G401 (cell line): ENCODE measurements at regions not wholly inside any gene's neighbourhood (a gene's known extent, or its start where the extent isn't known, plus 50 kb on each side); places are given as distances from the start of the nearest gene placed in this dataset.

Experiments
- DNase-seq: peaks from one replicate; pipeline ENCODE4 v3.0.0-alpha.2; 2015; ENCODE audit warnings: low spot score
- in situ Hi-C: cut with HindIII; loops from 2 replicates; pipeline ENCODE4 v1.10.0; 2016; ENCODE audit warnings: low sequenced_read_pairs, mixed read lengths

DNA sequence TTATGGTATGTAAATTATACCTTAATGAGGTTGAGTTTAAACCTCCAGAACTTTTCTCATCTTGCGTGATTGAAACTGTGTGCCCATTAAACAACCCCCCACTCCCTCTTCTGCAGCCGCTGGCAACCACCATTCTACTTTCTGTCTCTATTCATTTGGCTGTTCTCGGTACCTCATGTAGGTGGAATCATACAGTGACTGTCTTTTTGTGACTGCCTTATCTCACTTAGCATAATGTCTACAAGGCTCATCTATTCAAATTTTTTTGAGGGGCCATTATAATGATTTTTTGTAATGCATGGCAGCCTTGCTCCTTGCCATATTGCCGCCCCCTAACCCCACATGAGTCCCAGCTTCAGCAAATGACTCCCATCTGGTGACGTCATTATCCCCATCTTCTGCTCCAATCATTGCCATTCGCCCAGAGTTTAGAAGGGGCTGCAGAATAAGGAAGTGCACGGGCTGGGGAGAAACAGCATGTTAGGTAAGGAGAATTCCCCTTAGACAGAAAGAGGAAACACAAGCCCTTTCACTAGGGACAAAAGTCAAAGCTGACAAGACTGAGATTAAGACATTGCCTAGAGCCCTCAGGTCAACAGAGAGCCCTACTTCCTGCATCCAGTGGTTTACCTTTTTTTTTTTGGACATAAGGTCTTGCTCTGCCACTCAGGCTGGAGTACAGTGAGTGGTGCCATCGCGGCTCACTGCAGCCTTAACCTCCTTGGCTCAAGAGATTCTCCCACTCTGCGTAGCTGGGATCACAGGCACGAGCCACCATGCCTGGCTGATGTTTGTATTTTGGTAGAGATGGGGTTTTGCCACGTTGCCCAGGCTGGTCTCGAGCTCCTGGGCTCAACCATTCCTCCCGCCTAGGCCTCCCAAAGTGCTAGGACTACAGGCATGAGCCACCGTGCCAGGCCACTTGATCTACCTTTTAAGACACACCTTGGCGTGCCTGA lies 78.4 kb upstream of the ERRFI1 start:
- DNase-seq, result no peak
- in situ Hi-C loops, result no loop called here

DNA sequence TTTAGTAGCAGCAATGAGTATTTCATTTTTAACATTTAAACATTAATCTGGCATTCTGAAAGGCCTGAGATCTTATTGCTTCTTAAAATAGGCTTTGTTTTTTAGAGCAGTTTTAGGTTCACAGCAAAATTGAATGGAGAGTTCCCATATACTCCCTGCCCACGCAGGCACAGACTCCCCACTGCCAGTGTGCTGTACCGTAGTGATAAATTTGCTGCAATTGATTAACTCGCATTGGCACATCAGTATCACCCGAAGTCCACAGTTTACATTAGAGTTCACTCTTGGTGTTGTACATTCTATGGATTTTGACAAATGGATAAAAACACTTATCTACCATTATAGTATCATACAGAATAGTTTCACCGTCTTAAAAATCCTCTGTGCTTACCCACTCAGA lies 71.8 kb upstream of the ERRFI1 start:
- in situ Hi-C loops, result no loop called here
- DNase-seq, result no peak

DNA sequence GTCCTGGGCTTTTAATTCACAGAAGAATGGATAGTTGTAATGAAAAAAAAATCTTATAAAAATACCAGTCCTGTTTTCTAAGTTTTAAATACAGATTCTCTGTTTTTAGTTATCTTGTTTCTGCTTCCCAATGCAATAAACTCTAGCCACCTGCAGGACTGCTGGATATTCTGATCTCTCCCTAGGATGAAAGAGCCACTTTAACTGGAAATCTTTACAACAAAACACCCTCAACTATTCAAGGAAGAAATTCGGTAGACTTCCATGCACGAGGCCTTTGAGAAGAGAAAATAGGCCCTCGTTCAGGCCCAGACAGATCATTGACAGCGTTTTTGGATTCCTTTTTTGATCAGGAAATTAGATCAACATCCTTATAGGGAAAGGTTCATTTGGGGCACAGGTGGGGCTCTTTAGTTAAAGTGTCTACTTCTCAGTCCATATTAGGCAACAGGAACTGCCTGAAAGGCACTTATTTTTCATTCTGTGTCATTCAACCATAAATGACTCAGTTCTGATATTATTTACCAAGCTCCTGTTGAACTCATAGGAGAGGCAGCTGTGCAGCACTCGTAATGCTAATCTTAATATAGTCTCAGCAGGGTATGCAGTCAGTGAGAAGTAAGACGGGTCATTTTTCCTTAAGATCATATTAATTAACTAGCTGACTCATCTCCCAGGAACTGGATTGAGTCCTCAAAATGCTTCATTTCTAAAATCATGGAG lies 71.1 kb upstream of the ERRFI1 start:
- in situ Hi-C loops, result no loop called here
- peak; percentile 51 for DNase-seq

DNA sequence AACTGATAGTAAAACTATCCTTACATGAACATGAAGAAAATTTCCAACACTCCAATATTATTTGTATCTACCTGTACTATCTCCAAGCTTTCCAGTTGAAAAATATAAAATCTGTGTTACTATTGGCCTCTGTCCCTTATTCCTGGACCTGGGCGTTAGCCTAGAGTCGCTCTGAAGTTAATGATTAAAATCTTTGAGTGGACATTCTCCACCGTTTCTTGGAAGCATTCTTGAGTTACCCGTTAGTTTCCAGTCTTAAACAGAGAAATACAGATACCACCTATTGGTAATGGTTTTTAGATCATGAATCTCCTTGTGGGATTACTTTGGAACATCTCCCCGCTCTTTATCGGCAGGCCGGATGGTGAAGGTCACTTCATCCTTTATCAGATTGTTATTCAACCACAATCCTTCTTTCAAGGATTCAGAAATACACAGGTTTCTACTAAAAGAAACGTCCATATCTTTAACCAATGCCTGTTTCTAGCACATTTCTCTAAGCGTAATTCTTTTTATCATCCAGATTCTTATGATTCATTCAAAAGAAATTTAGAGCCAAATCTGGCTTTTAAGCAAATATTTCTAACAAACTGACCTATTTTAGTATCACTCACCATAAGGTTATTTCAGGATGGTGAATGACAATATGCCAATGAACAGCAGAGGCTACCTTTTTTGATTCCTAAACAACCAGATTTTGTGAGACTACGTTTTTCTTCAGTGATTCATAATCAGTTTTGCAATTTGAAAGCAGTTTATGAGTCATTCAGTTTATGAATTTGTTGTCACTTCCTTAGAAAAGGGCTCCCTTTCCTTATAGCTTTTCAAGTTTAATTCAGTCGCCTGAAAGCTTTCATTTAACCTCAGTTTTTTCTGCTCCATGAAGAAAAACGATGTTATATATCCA lies 70.2 kb upstream of the ERRFI1 start:
- in situ Hi-C loops, result no loop called here
- DNase-seq, result no peak

DNA sequence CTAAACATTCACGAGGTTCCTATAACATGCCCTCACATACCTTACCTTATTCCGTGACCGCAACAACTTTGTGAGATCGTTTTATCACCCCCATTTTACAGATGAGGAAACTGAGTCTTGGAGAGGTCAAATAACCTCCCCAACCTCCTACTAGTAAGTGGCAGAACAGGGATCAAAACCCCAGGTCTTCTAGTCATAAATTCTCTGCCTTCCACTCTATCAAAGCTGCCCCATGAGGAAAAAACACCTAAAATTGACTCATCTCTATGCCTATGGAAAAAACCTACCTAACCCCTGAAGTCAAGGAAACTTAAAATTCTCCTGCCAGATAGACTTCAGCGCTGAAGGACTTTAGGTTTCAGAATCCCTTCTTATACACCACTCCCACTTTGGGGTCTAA lies 69.5 kb upstream of the ERRFI1 start:
- in situ Hi-C loops, result no loop called here

DNA sequence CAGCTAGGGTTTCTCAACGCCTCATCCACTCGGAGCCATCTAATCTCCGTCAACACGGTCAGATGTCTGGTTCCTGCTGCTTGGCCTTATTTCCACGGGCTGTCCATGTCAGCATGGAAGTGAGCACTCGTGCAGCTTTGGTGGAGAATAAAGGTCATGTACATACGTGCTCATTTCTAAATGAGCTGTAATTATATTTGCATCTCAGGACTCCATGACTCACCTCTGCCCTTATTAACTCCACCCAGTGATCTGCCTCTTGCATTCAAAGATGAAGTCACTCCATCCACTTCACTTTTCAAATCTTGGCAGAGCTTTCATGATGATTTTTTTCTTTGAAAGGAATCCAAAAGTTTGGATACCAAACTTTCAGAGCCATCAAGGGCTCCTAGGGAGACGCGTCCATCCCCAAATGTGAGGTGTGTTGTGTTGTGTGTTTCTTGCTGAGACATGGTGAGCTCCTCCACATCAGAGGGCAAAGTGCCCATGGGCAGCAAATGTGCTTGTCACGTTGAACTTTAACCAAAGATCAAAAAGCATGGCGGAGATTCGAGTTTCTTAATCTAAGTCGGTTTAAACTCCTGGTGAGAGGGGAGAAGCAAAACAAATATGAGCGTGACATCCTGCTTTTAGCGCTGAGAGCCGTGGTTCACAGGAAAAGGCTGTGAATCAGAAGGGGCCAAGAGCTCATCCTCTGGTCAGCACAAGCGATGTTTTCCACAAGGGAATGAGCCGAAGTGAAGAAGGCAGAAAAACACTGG lies 68.6 kb upstream of the ERRFI1 start:
- DNase-seq, result no peak
- in situ Hi-C loops, result no loop called here

More for the DNA sequence above, 69.5 kb upstream of the ERRFI1 start:
- DNase-seq, result no peak

DNA sequence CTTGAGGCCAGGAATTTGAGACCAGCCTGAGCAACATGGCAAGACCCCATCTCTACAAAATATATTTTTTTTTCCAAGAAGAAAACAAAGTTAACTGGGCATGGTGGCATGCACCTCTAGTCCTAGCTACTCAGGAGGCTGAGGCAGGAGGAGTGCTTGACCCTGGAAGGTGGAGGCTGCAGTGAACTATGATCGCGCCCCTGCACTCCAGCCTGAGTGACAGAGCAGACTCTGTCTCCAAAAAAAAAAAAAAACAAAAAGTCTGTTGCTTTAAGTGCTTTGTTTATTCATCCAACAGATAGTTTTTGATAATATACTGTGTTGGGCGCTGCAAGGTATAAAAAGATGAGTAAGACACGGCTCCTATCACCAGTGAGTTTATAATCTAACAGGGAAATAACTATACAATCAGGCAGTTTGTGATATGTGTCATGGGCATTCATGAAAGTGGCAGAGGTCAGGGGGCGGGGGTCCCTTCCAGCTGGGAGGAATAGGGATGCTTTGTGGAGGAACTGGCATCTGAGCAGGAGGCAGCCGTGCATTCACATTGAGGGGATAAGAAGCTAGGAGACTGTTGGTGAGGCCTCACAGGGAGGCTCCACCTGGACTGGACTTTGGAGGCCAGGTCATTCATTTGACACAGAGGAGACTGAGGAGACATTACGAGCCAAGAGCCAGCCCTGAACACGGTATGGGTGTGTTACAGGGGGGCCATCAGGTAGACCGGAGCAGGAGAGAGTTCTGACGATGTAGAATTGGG lies 67.3 kb upstream of the ERRFI1 start:
- in situ Hi-C loops, result no loop called here
- no peak for DNase-seq

DNA sequence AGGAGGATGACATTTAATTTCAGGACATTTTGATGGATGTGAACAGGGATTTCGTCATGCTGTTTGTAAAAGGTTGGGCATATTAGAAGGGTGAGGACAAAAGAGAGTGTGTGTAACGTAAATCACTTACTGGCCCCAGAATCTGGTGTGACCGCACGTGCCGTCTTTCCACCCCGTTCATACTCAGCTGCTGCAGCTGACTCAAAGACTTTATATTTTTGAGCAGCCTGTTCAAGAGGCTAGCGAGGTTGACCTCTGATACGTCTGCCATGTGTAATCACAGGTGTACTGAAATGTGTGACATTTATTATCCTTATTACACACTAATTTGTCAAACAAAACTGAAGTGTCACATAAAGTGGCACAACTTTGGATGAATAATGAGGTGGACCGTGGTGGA lies 66.5 kb upstream of the ERRFI1 start:
- in situ Hi-C loops, result no loop called here
- no peak for DNase-seq

DNA sequence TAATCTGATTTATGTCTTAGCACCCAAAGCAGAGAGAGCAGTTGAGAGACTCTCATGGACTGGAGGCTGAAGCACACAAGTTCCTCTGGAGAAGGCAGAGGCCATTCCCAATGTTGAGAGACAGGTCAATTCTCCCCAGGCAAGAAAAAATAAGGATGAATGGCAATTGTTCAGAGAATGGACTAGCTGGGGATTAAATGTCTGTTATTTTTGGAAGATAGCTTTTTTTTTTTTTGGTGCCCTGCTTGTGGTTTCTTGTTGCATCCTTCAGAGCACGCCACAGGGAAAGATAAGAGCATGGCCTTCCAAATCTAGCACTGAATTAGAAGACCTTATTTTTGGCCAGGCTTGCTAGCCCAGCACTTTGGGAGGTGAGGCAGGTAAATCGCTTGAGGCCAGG lies 65.6 kb upstream of the ERRFI1 start:
- no peak for DNase-seq

DNA sequence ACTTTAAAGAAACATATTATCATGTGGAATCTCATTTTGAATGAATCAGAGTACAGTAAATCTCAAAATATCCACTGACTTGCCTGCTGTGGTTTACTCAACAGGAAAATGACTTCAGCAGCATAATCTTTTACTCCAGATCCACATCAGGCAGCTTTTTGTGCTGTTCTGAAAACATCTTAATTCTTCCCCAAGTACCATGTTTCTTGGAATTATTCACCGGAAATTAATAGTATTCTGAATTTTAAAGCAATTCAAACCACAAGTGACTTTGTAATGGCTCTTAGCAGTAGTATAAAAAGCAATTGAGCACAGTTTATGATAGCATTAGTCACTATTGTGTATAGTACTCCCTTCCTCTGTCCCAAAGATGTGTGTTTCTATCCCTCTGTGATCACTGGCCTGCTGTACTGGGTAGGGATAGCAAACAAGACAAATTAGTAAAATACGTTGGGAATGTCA lies 64.2 kb upstream of the ERRFI1 start:
- in situ Hi-C loops, result no loop called here
- no peak for DNase-seq

More for the DNA sequence above, 65.6 kb upstream of the ERRFI1 start:
- in situ Hi-C loops, result no loop called here

DNA sequence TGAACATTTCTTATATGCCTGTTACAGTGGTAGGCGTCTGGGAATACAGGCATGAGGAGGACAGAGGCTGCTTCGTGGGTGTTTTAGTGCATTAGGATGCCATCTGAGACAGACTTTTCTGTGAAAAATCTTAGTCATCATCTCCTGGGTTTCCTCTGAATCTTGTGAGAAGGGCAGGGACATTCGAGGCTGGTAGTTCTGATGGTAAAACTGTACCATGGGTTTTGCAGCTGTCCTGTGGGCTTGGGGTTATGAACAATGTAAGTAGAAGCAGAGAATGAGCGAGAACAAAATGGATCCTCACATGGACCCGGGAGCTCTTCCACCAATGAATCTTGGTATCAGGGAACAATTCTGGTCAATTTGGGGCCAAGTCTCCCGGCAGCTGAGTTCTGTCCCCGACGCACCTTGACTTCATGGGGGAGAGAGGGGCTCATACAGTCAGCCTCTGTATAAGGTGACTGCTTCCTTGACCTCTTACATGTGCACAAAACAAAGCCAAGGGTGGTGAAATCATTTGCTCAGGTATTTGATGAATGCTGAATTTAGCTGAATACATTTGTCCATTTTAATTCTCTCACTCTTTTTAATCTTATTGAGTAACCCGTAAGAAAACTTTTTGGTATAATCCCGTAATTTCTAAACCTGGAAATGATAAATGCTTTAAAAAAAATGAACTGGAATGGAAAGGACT lies 63.6 kb upstream of the ERRFI1 start:
- in situ Hi-C loops, result no loop called here
- no peak for DNase-seq

DNA sequence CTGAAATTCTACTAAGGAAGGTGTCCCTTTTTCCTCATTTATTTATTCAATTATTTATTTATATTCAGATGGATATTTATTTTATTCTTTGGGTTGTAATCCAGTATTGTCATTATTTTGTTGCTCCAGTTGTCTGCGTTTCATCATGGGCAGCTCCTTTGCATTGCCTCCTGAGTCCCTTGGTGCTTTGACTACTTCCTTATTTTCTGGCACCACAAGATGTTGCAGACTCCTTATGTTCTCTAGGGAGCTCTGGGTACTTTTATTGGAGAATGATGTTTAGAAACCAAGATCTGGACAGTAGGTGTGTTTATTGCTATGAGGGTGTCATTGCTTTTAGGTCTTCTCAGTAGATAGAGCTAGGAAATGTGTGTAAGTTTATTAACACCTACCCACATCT lies 59.9 kb upstream of the ERRFI1 start:
- no peak for DNase-seq
- in situ Hi-C loops, result no loop called here

DNA sequence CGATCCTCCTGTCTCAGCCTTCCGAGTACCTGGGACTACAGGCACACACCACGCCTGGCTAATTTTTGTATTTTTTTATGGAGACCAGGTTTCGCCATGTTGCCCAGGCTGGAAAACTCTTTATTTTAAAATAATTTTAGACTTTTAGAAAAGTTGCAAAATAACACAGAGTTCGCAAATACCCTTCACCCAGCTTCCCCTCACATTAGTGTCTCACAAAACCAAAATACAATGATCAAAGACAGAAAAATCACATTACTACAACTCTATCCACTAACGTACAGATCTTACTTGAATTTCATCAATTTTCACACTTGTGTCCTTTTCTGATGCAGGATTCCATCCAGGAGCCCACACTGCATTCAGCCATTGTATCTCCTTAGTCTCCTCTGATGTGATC lies 58.8 kb upstream of the ERRFI1 start:
- in situ Hi-C loops, result no loop called here
- DNase-seq, result no peak

DNA sequence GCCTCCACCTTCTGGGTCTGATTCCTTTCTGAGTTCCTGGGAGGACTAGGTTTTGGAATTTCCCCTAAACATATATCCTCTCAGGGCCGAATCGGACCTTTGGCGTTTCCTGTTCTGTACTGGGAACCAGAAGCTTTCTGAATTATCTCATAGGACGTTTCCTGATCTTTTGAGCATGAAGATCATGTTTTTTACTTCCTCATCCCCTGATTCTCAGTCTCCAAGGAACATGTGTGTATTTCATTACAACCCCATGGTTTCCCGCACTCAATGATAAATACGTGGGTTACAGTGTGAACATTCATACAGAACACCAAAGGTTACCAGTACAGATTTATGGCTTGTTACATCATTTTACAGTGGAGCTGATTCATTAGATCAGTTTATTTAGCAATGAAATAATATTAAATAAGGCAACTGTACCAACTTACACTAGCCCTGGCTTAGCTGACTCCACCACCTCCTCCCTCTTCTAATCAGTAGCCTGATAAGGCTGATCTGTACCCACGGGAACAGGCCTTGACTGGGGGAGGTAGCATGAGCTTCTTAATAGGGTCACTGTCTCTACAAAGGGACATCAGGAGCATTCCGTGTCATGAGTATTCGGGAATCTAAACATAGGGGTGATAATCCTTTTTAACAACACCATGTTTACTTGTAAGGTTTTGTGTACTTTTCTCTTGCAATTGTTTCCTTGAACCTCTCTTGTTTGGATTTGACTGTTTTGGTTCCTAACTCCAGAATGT lies 57.8 kb upstream of the ERRFI1 start:
- in situ Hi-C loops, result no loop called here
- no peak for DNase-seq

DNA sequence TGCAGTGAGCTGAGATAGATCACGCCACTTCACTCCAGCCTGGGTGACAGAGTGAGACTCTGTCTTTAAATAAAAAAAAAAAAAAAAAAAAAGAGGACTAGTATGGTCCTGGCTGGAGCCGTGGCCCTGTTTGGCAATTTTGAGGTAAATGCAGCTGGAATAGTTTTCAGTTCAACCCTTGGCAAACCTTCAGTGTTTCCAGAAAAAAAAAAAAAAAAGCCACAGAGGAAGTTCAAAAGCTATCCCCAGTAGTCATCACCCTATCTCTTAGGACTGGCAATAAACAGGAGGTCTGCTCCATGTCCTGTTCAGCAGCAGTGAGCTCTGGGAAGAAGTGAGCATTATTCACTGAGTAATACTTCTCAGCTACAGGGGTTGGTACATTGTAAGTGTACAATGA lies 56.8 kb upstream of the ERRFI1 start:
- in situ Hi-C loops, result no loop called here

DNA sequence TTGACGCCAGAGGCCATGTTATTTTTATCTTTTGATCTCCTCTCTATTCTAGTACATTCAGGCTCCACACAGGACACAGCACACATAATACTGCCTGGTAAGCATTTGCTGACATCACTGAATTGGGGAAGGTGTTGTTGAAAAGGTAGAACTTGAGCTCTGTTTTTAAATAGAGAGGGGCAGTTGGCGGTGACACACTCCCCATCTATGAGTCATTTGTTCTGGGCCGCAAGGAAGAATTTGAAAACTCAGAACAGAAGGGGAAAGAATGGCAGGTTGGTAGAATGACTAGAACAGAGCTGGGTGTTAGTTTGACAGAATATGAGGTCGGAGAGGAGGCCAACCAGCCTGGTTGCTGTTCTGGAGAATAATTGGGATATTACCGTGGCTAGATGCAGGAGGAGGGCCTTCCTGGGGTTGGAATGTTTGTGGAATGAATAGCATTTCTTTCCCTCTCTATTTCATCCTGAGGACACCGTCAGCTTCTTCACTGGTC lies 52.1 kb upstream of the ERRFI1 start:
- DNase-seq, result no peak
- in situ Hi-C loops, result no loop called here

More for the DNA sequence above, 56.8 kb upstream of the ERRFI1 start:
- no peak for DNase-seq

DNA sequence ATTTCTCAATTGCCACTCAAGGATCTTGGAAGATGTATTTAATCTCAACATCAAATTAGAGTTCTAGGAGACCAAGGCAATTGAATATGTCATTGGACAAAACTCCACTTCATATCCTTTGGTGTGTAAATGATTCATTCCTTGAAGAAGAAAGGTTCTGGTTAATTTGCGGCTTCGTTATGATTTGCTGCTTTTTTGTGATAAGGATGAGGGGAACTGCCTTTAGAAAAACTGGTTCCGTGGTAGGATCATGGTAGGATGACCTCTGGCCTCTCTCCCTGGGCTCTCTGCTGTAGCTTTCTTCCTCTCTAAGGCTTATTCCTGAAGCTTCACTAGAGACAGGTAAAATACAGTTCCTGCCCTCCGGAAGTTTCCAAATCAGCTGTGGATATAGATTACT lies 51.5 kb upstream of the ERRFI1 start:
- DNase-seq, result no peak

More for the DNA sequence above, 51.5 kb upstream of the ERRFI1 start:
- in situ Hi-C loops, result no loop called here
